ENCODE measurements at regions not wholly inside any gene's neighbourhood (a gene's known extent, or its start where the extent isn't known, plus 50 kb on each side); places are given as distances from the start of the nearest gene placed in this dataset.

- no peak for TF ChIP-seq CTCF (IDR thresholded peaks at IDR 0.05; ENCODE audit: insufficient read depth, low read depth, low read length)
- TF ChIP-seq EZH2 (IDR thresholded peaks at IDR 0.05; ENCODE audit: insufficient read depth, low read length), result no peak
These were observed 558.9 kb downstream of the PTPRC start for GRCh38 chr1:199197695-199198094.

Data from astrocyte (in vitro differentiated cells and primary cell).